Activated CD4-positive, alpha-beta T cell treated with anti-CD3 and anti-CD28 coated beads, Interleukin-2, amount 50 U/mL, for 48 hours (primary cell): ENCODE measurements at regions not wholly inside any gene's neighbourhood (a gene's known extent, or its start where the extent isn't known, plus 50 kb on each side); places are given as distances from the start of the nearest gene placed in this dataset.
"Not testable (repeated sequence)": the region's sequence is repeated elsewhere in the genome, so short reads cannot be mapped to it uniquely, and the experiment has no call there.

Experiments
- DNase-seq, 2 experiments: peaks; one replicate each; pipeline ENCODE4 v3.0.0-alpha.2; 2020

DNA sequence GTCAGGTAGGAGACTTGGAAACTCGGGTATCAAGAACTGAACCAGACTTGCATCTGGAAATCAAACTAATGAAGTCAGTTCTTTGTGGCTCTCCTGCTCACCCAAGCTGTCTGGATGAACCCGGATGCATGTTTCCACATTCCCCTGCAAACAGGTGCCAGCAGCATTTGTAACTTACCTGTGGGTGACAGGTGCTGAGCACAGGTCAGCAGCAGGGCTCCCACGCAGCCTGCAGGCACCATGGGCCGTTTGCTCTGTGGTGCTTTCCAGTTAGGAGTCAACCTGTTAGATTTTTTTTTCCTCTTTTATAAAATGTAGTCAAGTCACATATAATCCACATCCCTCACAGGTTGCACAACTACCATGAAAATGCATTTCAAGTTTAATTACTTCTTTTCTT is 385.6 kb upstream of the ADGRL3 start:
- no peak for DNase-seq

DNA sequence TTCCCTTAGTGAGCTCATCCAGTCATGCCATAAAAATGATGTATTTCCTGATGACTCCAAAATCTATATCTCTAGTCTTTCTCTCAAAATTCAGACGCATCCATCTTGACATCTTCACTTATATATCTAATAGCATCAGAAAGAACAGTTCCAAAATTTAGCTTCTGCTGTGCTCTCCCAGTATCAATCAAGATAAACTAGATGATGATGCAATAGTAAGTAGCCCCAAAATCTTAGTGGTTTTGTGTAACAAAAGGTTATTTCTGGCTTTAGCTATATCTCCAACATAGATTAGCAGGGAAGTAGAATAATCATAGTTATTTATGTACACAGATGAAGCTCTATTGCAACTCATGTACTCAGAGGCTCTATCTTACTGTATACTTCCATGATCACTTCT is 382.5 kb upstream of the ADGRL3 start:
- DNase-seq = no peak

DNA sequence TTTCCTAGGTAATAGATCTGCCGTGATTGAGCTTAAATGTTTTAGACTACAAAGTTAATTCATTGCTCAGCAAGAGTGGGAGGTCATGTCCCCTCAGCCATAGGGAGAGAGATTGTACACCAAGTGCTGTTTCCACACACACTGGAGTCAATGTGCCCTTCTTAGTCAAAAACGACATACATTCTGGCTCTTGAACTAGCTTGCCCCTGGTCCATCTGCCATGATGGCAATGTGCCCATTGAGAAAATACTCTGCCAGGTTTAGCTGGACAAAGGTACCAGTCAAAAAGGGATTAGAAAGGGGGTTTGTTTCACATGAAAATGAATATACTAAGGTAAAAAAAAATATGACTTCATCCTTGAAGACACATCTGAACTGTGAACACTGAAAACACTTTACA is 377.1 kb upstream of the ADGRL3 start:
- no peak for DNase-seq

DNA sequence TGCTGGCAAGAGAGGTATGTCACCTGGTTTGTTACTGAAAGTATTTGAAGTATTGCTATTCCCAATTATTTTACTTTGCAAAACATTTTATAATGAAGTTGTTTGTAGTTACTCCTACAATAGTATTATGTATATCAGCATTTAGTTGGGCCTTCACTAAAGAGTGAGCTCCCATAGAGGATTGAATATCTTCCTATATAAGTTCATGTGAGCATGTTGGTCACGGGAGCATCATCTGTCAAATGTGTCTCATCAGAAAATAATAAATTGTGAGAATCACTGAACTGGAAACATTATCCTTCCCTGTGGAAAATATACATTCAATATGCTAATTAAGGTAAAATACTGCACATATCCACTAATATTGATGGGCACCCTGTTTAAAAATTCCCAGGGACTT is 360.1 kb upstream of the ADGRL3 start:
- no peak for DNase-seq

DNA sequence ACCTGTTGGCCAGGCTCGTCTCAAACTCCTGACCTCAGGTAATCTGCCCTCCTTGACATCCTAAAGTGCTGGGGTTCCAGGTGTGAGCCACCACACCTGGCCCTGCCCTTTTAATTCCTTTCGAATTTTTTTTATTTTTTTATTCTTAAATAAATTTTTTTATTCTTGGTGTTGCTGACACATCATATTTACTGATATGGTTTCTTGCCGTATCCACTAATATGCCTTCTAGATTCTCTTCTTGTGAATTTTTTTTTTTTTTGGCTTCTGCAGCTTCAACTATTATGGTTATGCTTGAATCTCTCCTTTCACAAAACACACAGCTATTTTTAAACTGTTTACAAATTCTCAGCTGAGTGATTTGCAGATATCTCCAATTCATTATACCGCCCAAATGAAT is 353.4 kb upstream of the ADGRL3 start:
- no peak for DNase-seq

DNA sequence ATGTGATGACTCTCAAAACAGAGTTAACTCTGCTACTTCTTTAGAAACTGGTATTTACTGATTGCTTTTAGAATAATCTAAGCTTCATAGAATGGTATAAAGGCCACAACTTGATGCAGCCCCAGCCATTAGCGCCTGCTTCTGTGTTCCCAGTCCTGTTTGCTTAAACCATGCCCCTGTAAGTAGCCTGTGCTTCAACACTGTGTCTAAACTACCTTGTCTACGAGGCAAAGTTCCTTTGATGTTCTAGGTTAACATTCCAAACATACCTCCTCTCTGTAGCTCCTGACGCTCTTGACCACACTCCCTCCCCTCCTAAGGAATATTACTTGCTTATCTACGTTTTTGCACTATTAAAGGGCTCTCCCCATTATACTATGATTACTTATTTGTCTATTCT is 352.5 kb upstream of the ADGRL3 start:
- DNase-seq = no peak

DNA sequence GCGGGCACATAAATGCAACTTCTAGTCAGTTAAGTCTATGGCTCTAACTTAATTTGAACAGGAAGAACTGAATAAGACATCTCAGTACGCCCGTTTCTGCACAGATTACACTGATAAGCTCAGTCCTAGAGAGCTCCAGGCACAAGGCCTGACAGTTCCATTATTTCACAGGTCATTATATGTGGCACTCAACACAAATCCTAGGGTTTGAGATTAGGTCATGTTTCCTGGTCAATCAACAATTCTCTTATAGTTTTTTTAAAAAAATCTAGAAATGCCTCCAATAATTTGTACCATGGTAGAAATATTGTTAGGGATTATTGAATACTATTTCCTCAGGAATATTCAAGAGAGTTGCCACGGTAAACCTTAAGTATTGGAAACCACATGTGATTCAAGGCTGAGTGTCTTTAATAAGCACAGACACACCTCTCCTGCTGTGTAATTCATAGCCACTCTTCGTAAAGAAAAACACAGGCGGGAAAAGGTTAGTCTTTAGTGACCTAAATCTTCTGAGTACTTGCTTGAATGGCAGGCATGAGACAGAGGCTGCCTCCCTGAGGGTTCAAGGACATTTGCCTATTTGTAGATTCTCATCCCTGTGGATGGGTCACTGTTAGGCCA is 342.9 kb upstream of the ADGRL3 start:
- DNase-seq = no peak

DNA sequence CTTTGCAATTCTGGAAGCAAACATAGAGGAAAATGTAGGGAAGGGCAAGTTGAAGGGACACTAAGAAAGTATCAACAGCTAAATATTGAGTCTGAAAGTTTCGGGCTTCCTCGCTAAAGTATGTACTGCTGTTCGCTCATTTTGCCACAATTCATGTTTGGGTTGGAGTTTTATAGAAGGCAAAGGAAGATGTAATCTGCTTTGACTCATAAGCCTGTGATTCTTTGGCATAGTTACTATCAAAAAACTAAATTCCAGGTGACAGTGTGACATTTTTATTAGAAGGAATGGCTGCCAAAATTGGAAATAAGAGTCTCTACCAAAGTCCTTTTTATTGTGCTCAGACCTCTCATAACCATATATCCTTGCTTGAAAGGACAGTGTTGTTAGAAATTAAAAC is 336.7 kb upstream of the ADGRL3 start:
- no peak for DNase-seq

DNA sequence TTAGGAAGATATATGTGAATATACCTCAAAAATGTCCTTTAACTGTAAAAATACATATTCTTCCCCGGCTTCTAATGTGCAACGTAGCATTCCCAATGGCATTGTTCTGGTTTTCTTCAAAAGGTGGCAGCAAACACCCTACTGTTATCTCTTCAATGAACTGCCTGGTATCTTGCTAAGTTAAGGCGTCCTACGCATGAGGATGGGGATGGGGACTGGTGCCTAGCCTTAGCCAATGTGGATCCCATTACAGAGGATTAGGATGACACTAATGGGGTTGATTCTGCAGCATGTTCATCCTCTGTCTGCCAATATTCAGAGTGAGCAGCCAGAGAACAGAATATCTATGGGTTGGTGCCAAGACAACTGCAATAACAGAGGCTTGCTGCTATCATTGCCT is 334.9 kb upstream of the ADGRL3 start:
- DNase-seq = no peak

DNA sequence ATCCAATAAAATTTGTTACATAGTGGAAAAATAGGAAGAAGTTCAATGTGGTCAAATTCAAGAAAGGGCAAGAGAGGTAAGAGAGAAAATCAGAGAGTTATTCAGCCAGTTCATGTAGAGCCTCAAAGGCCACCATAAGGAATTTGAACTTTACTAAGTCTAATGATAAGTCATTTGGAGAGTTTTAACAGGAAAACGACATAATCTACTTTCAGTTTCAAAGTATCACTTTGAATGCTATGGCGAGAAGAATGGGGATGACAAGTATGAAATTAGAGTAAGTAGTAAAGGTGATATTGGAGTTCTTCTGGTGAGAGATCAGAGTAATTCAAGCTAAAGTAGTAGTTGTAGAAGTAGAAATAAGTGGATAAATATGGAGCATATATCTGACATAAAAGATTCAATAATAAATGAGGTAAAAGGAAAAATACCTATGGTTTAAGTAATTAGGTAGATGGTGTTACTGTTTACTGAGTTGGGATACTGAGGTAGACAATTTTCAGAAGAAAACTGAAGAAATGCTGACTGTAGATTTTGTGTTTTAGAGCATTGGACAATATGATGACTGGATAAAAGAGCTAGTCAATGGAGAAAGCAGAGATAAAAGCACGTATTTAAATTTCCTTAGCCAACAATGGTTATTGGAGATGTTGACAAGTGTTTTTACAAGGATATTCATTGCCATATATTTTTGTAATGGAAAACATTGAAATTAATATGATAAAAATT is 331.7 kb upstream of the ADGRL3 start:
- no peak for DNase-seq

DNA sequence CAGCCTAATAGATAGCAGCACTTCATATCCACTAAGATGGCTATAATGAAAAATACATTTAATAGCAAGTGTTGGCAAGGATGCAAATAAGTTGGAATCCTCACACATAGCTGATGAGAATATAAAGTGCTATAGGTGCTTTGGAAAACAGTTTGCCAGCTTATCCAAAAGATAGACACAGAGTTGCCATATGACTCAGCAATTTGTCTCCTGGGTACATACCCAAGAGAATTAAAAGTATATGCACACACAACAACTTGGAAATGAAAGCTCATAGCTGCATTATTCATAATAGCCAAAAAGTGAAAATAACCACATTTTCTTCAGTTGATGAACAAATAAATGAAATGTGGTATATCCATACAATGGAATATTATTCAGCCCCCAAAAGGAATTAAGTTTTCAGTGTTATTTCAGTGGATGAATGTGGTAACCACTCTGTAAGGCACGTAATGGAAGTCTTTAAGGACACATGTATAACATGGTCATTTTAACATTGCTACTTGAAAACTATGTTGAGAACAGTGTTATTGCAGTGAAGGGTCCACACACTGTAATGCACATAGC is 320.9 kb upstream of the ADGRL3 start:
- no peak for DNase-seq

DNA sequence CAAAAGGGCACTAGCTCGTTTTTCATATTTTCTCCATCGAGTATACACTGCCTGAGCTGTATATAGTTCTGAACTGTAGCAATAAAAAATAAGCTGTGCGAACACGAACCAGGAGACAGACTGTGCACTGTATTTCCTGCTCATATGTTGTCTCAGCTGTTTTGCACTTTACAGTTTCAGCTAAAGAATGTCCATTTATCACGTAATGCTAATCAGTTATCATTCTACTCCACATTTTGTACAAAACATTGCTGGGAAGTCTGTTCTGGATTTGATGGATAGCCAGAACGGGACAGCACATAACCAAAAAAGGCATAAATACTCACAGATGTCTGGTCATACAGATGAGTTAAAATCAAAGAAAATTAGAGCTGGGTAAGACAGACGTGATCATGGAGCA is 315.5 kb upstream of the ADGRL3 start:
- no peak for DNase-seq

DNA sequence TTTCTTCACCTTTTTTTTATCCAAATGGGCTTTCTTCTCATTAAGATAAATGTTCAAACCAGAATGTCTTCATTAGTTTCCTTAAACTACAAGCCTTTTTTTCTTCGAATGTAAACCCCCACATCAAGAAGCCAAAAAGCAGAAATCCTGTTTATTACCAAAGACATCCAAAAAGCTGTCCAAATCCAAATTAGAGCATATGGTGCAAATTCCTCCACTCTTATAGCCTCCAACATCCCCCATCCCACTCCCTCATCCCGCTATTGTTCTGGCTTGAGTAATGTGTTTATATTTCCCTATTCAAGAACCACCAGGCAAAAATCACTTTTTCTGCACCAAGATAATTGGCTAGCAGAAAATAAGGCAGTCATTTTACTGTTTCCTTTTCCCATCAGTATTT is 315.1 kb upstream of the ADGRL3 start:
- DNase-seq = no peak

DNA sequence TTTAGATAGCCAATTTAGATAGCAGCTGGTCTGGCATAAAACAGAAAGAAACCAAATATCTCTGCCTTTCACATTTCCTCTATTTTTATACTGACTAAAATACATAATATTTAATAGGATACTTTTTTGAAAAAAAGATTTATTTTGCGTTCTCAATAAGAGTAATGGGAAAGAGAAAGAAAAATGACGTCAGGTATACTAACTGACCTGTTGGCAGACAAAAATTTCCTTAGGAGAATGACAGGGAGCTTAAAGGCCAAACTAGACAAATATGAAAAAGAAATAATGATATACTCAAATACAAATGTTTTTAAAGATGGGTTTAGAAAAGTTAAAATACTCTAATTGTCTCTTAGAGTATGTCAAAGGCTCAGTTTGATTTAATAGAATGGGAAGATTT is 309.4 kb upstream of the ADGRL3 start:
- DNase-seq = no peak

DNA sequence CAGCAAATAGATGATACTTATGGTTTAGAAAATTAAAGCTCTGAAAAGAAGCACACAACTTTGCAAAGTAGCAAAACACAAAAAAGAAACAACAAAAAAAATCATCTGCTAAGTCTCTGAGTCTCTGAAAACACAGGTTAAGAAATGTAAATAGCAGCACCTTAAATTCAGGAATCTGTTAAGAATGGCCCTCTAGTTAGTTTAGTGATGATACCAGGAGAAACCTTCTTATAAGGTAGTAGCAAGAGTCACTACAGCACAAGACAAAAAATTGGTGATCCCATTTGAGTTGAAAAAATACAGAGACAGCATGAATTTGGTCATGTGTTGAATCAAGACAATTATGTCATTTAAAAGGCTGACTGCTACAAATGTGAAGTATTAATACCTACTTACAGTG is 308.2 kb upstream of the ADGRL3 start:
- no peak for DNase-seq

DNA sequence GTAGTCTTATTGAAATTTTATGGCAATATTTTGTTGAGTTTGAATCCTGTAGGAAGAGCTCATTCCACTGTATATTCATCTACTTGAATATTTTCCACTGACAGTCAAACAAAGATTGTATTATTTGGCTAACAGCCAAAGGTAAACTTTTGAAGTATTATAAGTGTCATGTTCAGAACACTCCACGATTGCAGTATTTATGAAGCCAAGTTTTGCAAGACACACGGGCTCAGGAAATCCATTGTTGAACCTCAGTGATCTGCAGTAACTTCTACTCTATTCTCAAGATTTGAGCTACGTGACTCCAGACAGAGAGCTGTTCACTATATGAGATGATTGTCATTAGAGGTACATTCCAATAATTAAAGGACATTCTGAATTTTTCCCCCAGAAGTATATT is 302.7 kb upstream of the ADGRL3 start:
- DNase-seq = no peak

DNA sequence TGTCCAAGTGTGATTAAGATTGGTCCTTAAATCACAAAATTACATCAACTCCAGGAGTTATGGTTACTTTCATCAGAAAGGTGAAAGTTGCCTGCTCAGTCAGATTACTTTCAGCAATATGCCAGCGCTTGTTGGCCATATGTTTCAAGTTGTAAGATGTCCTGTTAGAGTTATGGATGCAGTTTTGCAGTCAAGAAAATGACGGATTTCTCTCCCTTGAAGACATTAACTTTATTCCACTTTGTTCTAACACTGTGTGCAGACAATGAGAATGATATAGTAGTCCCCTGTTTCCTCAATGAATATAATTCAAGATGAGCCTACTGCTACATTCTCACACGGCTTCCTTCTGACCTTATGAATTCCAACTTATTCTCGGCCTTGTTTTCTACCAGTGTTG is 295.0 kb upstream of the ADGRL3 start:
- DNase-seq = no peak

DNA sequence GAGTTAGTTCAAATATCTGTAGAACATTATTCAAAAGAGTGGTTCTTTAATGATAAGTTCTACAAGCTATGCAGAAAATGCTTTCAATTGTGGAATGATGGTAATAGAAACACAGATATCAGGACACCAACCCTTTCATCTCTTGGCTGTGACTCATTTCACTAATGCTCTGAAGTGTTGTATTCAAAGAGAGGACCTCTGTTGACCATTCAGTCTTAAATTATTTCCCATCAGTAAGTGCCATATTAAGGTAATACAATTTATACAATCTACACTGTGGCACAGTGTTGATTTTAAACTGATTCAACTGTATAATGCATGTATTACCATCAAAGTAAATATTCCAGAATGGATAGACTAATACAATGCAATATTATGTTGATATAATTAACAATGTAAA is 289.0 kb upstream of the ADGRL3 start:
- DNase-seq = no peak

DNA sequence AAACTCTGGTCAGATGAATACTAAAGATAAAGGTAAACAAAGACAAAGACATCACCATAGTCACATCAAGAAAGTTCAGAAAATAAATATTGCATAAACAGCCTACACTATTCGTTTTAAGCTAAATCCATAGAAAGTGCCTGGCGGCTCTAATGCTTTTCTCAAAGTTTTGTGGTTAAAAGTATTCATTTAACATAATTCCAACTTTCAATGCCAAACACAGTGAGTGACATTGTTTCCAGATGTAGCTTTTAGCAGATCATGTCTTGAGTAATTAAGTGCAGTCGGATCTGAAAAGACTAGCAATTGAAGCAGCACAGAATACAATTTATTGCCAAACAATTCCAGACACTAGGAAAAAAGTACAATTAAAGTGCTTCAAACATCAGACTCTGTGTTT is 287.1 kb upstream of the ADGRL3 start:
- no peak for DNase-seq

DNA sequence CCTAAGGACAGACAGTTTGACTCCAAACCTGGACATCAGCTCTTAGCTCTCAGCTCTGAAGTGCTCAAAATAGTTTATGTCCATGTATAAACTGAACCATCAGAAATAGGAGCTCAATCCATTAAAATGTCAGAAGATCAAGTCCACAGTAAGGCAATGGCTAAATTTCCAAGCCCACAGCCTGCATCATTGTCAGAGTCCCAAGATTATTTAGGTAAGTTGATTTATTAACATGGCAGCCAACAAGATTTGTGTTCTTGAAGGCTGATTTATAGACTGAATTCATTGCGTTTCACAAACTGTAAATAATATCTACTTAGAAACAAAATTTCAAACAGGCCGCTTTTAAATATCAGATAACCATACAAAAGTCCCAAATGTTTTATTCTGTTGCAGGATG is 286.5 kb upstream of the ADGRL3 start:
- no peak for DNase-seq

DNA sequence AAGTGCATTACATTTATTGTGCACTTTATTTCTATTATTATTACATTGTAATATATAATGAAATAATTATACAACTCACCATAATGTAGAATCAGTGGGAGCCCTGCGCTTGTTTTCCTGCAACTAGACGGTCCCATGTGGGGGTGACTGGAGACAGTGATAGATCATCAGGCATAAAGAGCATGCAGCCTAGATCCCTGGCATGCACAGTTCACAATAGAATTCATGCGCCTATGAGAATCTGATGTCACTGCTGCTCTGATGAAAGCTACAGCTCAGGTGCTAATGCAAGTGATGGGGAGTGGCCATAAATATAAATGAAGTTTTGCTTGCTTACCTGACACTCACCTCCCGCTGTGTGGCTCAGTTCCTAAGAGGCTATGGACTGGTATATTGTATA is 278.4 kb upstream of the ADGRL3 start:
- DNase-seq = not testable (repeated sequence)

DNA sequence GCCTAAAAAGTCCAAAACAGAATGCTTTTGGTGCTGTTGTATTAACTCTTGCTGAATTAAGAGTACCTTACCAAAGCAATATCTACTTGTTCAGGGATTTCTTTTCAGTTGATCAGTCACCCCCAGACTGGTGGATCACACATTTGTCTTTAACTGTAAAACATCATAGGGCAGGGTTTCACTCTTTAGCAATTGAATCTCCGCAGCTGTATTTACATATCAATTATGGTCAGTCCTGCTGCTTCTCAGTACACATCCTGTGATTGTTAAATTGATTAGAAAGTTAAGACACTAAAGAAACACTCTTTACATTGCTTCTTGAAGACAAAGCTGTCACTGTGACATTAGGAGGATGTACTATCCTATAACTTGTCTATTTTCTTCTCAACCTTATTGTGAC is 277.1 kb upstream of the ADGRL3 start:
- no peak for DNase-seq

DNA sequence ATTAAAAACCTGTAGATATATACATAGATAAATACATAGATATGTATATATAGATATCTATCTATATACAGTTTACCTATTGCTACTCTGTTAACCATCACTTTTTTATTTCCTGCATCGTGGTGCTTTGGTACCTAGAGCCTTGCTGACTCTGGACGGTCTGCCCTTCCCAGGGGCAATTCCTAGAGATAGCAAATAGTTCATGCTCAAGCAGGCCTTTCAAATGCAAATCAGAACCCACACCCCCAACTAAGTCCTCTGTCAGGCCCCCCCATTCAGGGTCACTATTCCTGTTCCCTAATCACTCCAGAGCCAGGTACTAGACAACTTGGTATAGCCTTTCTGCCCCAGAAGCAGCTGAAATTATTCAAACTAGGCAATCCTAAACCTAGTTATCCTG is 273.5 kb upstream of the ADGRL3 start:
- DNase-seq = no peak

DNA sequence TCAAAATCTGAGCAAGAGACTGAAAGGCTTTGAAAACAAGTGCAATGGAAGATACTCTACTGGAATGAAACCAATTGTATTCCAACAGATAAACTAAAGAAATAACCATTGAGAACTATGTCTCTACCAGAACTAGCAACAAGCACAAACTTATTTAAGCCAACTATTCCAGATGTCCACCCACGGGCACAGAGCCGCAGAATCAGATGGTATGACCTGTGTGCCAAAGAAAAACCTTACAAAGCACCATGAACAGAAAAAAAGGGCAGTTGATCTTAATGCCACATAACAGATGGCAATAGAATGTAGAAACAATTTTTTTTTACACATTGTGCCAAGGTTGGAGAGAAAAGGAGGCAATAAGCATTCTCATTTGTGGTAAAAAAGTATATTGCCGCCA is 269.3 kb upstream of the ADGRL3 start:
- no peak for DNase-seq
